Neural progenitor cell (in vitro differentiated cells): ENCODE measurements at regions not wholly inside any gene's neighbourhood (a gene's known extent, or its start where the extent isn't known, plus 50 kb on each side); places are given as distances from the start of the nearest gene placed in this dataset.

ENCODE experiments used
- DNase-seq: peaks from one replicate; pipeline ENCODE4 v3.0.0-alpha.2; 2016; ENCODE audit warnings: low spot score
- H2AFZ ChIP-seq: fragments of 200-600 bp; sonication (generic); replicated peaks from 2 replicates; pipeline ENCODE4 v1.6.1; 2016; ENCODE audit warnings: antibody characterized with exemption
- H3F3A ChIP-seq: fragments of 200-600 bp; sonication (generic); 2 replicates; pipeline ENCODE4 v1.6.1; 2016; ENCODE audit warnings: antibody characterized with exemption, low read depth
- H3K27ac ChIP-seq: fragments of 200-600 bp; sonication (generic); 2 replicates; pipeline ENCODE4 v1.5.1; 2016; ENCODE audit warnings: mild to moderate bottlenecking
- H3K27me3 ChIP-seq: fragments of 200-600 bp; sonication (generic); 2 replicates; pipeline ENCODE4 v1.6.1; 2016; ENCODE audit warnings: mild to moderate bottlenecking, moderate library complexity
- H3K36me3 ChIP-seq: fragments of 200-600 bp; sonication (generic); 2 replicates; pipeline ENCODE4 v1.5.1; 2016
- H3K4me1 ChIP-seq: fragments of 200-600 bp; sonication (generic); 2 replicates; pipeline ENCODE4 v1.6.1; 2016; ENCODE audit warnings: mixed run types
- H3K4me2 ChIP-seq: fragments of 200-600 bp; sonication (generic); 2 replicates; pipeline ENCODE4 v1.6.1; 2016
- H3K4me3 ChIP-seq: fragments of 200-600 bp; sonication (generic); 2 replicates; pipeline ENCODE4 v1.5.1; 2016
- H3K79me2 ChIP-seq: fragments of 200-600 bp; sonication (generic); 2 replicates; pipeline ENCODE4 v1.6.1; 2016; ENCODE audit warnings: low read depth
- H3K9ac ChIP-seq: fragments of 200-600 bp; sonication (generic); 2 replicates; pipeline ENCODE4 v1.6.1; 2016
- H3K9me3 ChIP-seq: fragments of 200-600 bp; sonication (generic); 2 replicates; pipeline ENCODE4 v1.5.1; 2016; ENCODE audit warnings: low read depth
- H4K20me1 ChIP-seq: fragments of 200-600 bp; sonication (generic); 2 replicates; pipeline ENCODE4 v1.6.1; 2016; ENCODE audit warnings: low read depth
- H3K27ac Mint-ChIP-seq: 3 replicates; pipeline ENCODE4 v1.8.0; 2021; ENCODE audit warnings: mixed read lengths
- H3K27me3 Mint-ChIP-seq: 2 replicates; pipeline ENCODE4 v1.8.0; 2022; ENCODE audit warnings: low read depth, mild to moderate bottlenecking, inconsistent platforms, moderate library complexity, mixed read lengths; ENCODE audit not compliant: insufficient read depth
- H3K36me3 Mint-ChIP-seq: 3 replicates; pipeline ENCODE4 v1.8.0; 2021; ENCODE audit warnings: mixed read lengths
- H3K4me1 Mint-ChIP-seq: 3 replicates; pipeline ENCODE4 v1.8.0; 2021; ENCODE audit warnings: mixed read lengths
- H3K4me3 Mint-ChIP-seq: 3 replicates; pipeline ENCODE4 v1.8.0; 2021; ENCODE audit warnings: mild to moderate bottlenecking, moderate library complexity, mixed read lengths
- H3K9me3 Mint-ChIP-seq: 3 replicates; pipeline ENCODE4 v1.8.0; 2020; ENCODE audit warnings: mixed read lengths
- CTCF ChIP-seq: fragments of 200-600 bp; sonication (generic); IDR thresholded peaks from 2 replicates; pipeline ENCODE4 v1.5.1; 2017; ENCODE audit warnings: antibody characterized with exemption, mild to moderate bottlenecking
- EZH2 ChIP-seq: fragments of 200-600 bp; sonication (generic); IDR thresholded peaks from 2 replicates; pipeline ENCODE4 v1.6.1; 2017; ENCODE audit warnings: antibody characterized with exemption, mild to moderate bottlenecking, moderate library complexity
- EZH2phosphoT487 ChIP-seq: fragments of 200-600 bp; sonication (generic); IDR thresholded peaks from 2 replicates; pipeline ENCODE4 v1.6.1; 2017; ENCODE audit warnings: antibody characterized with exemption

- H3K36me3 ChIP-seq = no peaks in the 10 kb centered on the region
- no peaks in the 10 kb centered on the region for H3K36me3 Mint-ChIP-seq
- H3K4me3 Mint-ChIP-seq = no peak overlapping the region
- peaks cover 41% of the 10 kb centered on the region for H3K4me1 ChIP-seq
- H3K9me3 ChIP-seq = no peaks in the 10 kb centered on the region
- H3K27ac ChIP-seq = no peak overlapping the region
- no peak for TF ChIP-seq EZH2
- TF ChIP-seq CTCF = no peak
- TF ChIP-seq EZH2phosphoT487 = no peak
- no peak overlapping the region for H3K27ac Mint-ChIP-seq
- H3K79me2 ChIP-seq = no peaks in the 10 kb centered on the region
- H3K9ac ChIP-seq = no peak overlapping the region
- H3F3A ChIP-seq = peaks cover 43% of the 10 kb centered on the region
- H3K27me3 Mint-ChIP-seq = peaks cover 6% of the 10 kb centered on the region
- no peaks in the 10 kb centered on the region for H4K20me1 ChIP-seq
- H3K4me1 Mint-ChIP-seq = peaks cover 36% of the 10 kb centered on the region
- H3K27me3 ChIP-seq = no peaks in the 10 kb centered on the region
- H3K4me2 ChIP-seq = no peak overlapping the region
- H3K9me3 Mint-ChIP-seq = no peaks in the 10 kb centered on the region
- no peak overlapping the region for H2AFZ ChIP-seq
- no peak for DNase-seq
- H3K4me3 ChIP-seq = no peak overlapping the region
Measured at GRCh38 chr2:216320852-216321251, 51.4 kb downstream of the MARCHF4 start.

- no peaks in the 10 kb centered on the region for H3K36me3 ChIP-seq
- peaks cover 53% of the 10 kb centered on the region for H3F3A ChIP-seq
- Mint-ChIP-seq H3K27me3 (peaks cover 6% of the 10 kb centered on the region), H3K4me1 (peaks cover 44% of the 10 kb centered on the region), H3K36me3 (no peaks in the 10 kb centered on the region), H3K4me3 (no peak overlapping the region), H3K27ac (peak overlapping the region; percentile 6), H3K9me3 (no peaks in the 10 kb centered on the region)
- no peak overlapping the region for H3K9ac ChIP-seq
- H3K9me3 ChIP-seq = no peaks in the 10 kb centered on the region
- H2AFZ ChIP-seq = no peak overlapping the region
- DNase-seq = peak; percentile 79
- H3K27ac ChIP-seq = no peak overlapping the region
- H3K4me3 ChIP-seq = no peak overlapping the region
- H3K4me1 ChIP-seq = peaks cover 52% of the 10 kb centered on the region
- no peaks in the 10 kb centered on the region for H3K27me3 ChIP-seq
- no peak for TF ChIP-seq EZH2
- TF ChIP-seq CTCF = no peak
- no peak for TF ChIP-seq EZH2phosphoT487
- H4K20me1 ChIP-seq = no peaks in the 10 kb centered on the region
- no peaks in the 10 kb centered on the region for H3K79me2 ChIP-seq
- peak overlapping the region; percentile 22 for H3K4me2 ChIP-seq
Measured at GRCh38 chr2:216319771-216320170, 52.5 kb downstream of the MARCHF4 start.

GRCh38 chr2:216318521-216318874 is 53.8 kb downstream of the MARCHF4 start:
- H2AFZ ChIP-seq = no peak overlapping the region
- H3K4me2 ChIP-seq = no peak overlapping the region
- Mint-ChIP-seq H3K36me3 (no peaks in the 10 kb centered on the region), H3K9me3 (no peaks in the 10 kb centered on the region), H3K4me3 (no peak overlapping the region), H3K27me3 (peaks cover 6% of the 10 kb centered on the region), H3K27ac (peak overlapping the region; percentile 17), H3K4me1 (peaks cover 47% of the 10 kb centered on the region)
- no peaks in the 10 kb centered on the region for H3K9me3 ChIP-seq
- no peak overlapping the region for H3K9ac ChIP-seq
- H3F3A ChIP-seq = peaks cover 53% of the 10 kb centered on the region
- H3K27me3 ChIP-seq = no peaks in the 10 kb centered on the region
- H3K4me3 ChIP-seq = no peak overlapping the region
- no peaks in the 10 kb centered on the region for H3K79me2 ChIP-seq
- H4K20me1 ChIP-seq = no peaks in the 10 kb centered on the region
- H3K4me1 ChIP-seq = peaks cover 59% of the 10 kb centered on the region
- no peaks in the 10 kb centered on the region for H3K36me3 ChIP-seq
- TF ChIP-seq EZH2 (no peak), CTCF (no peak), EZH2phosphoT487 (no peak)
- H3K27ac ChIP-seq = no peak overlapping the region
- no peak for DNase-seq
